Left lung (tissue), 4 donors: ENCODE measurements at regions not wholly inside any gene's neighbourhood (a gene's known extent, or its start where the extent isn't known, plus 50 kb on each side); places are given as distances from the start of the nearest gene placed in this dataset.

Source experiments
- ATAC-seq: fragments of 200-7000 bp; cut with Tn5 transposase; one replicate; pipeline ENCODE4 v1.9.1; 2020; ENCODE audit warnings: moderate library complexity
- DNase-seq, 4 donors: peaks; one replicate each; pipeline ENCODE4 v3.0.0-alpha.2; 2013 to 2020
- H3K27ac ChIP-seq, 2 donors: fragments of 200-600 bp; sonication (generic) in 1 of 2; one replicate each; pipeline versions ENCODE4 v1.5.0 to v1.8.0; 2020 to 2021
- H3K27me3 ChIP-seq, 2 donors: fragments of 200-600 bp; sonication (generic) in 1 of 2; one replicate each; pipeline versions ENCODE4 v1.5.0 to v1.8.0; 2020 to 2021
- H3K36me3 ChIP-seq, 2 donors: fragments of 200-600 bp; sonication (generic) in 1 of 2; one replicate each; pipeline versions ENCODE4 v1.5.0 to v1.8.0; 2020 to 2021
- H3K4me1 ChIP-seq, 2 donors: fragments of 200-600 bp; one replicate each; pipeline ENCODE4 v1.8.0; 2021
- H3K4me3 ChIP-seq, 2 donors: fragments of 200-600 bp; sonication (generic) in 1 of 2; one replicate each; pipeline versions ENCODE4 v1.5.0 to v1.8.0; 2020 to 2021; ENCODE audit warnings: mild to moderate bottlenecking in 1 of 2
- H3K9me3 ChIP-seq, 2 donors: fragments of 200-600 bp; sonication (generic) in 1 of 2; one replicate each; pipeline versions ENCODE4 v1.5.0 to v1.8.0; 2020 to 2021
- CTCF ChIP-seq, 2 donors: fragments of 200-600 bp; sonication (generic) in 1 of 2; IDR thresholded peaks; one replicate each; pipeline versions ENCODE4 v1.5.0 to v1.8.0; 2021; ENCODE audit warnings: antibody characterized with exemption in 2 of 2
- intact Hi-C, 2 donors: fragments of 100-400 bp; cut with DNase I; formaldehyde crosslinking; loops; one replicate each; pipeline versions ENCODE4 v1.11.2 to v1.14.2; 2022
- donor health status: DM: no; HTN: yes; CAD: no.
- donor health status: DM: no; HTN: no; CAD: no.

- intact Hi-C loops: no loop called here
- H3K9me3 ChIP-seq: no peaks in the 10 kb centered on the region
- H3K4me1 ChIP-seq: no peaks in the 10 kb centered on the region
- TF ChIP-seq CTCF (IDR thresholded peaks at IDR 0.05): no peak
- no peak for DNase-seq
- no peak overlapping the region for H3K4me3 ChIP-seq
- no peaks in the 10 kb centered on the region for H3K36me3 ChIP-seq
- H3K27me3 ChIP-seq: no peaks in the 10 kb centered on the region
- H3K27ac ChIP-seq: no peak overlapping the region
- ATAC-seq: no peak
Measured at GRCh38 chr9:106358331-106358730, 504.6 kb upstream of the ZNF462 start.

- Histone ChIP-seq H3K4me3 (no peak overlapping the region), H3K4me1 (no peaks in the 10 kb centered on the region), H3K9me3 (peaks cover 0 to 14% of the 10 kb centered on the region in 2 donors), H3K27ac (no peak overlapping the region), H3K27me3 (no peaks in the 10 kb centered on the region), H3K36me3 (no peaks in the 10 kb centered on the region)
- DNase-seq: no peak
- intact Hi-C loops: no loop called here
- TF ChIP-seq CTCF (IDR thresholded peaks at IDR 0.05): no peak
- ATAC-seq: no peak
Measured at GRCh38 chr9:106376689-106377088, 486.3 kb upstream of the ZNF462 start.

GRCh38 chr9:106383072-106383471 lies 479.9 kb upstream of the ZNF462 start:
- intact Hi-C loops: no loop called here

GRCh38 chr9:106387965-106388364 lies 475.0 kb upstream of the ZNF462 start:
- no peak for TF ChIP-seq CTCF (IDR thresholded peaks at IDR 0.05)
- DNase-seq (no peak), ATAC-seq (no peak)
- Histone ChIP-seq H3K27ac (no peak overlapping the region), H3K4me3 (no peak overlapping the region), H3K9me3 (no peaks in the 10 kb centered on the region), H3K4me1 (no peaks in the 10 kb centered on the region), H3K36me3 (no peaks in the 10 kb centered on the region), H3K27me3 (no peaks in the 10 kb centered on the region)
- intact Hi-C loops: no loop called here

More at GRCh38 chr9:106383072-106383471, 479.9 kb upstream of the ZNF462 start:
- H3K4me1 ChIP-seq: no peaks in the 10 kb centered on the region
- DNase-seq: no peak
- no peak overlapping the region for H3K27ac ChIP-seq
- no peaks in the 10 kb centered on the region for H3K9me3 ChIP-seq
- no peak overlapping the region for H3K4me3 ChIP-seq
- TF ChIP-seq CTCF (IDR thresholded peaks at IDR 0.05): no peak
- ATAC-seq: no peak
- H3K27me3 ChIP-seq: no peaks in the 10 kb centered on the region
- no peaks in the 10 kb centered on the region for H3K36me3 ChIP-seq

GRCh38 chr9:106393226-106393625 lies 469.7 kb upstream of the ZNF462 start:
- DNase-seq (no peak), ATAC-seq (no peak)
- Histone ChIP-seq H3K27ac (no peak overlapping the region), H3K27me3 (no peaks in the 10 kb centered on the region), H3K36me3 (no peaks in the 10 kb centered on the region), H3K4me3 (no peak overlapping the region), H3K9me3 (peaks cover 0 to 4% of the 10 kb centered on the region in 2 donors), H3K4me1 (no peaks in the 10 kb centered on the region)
- TF ChIP-seq CTCF (IDR thresholded peaks at IDR 0.05): no peak
- intact Hi-C loops: no loop called here
